ENCODE measurements at regions not wholly inside any gene's neighbourhood (a gene's known extent, or its start where the extent isn't known, plus 50 kb on each side); places are given as distances from the start of the nearest gene placed in this dataset.

DNA sequence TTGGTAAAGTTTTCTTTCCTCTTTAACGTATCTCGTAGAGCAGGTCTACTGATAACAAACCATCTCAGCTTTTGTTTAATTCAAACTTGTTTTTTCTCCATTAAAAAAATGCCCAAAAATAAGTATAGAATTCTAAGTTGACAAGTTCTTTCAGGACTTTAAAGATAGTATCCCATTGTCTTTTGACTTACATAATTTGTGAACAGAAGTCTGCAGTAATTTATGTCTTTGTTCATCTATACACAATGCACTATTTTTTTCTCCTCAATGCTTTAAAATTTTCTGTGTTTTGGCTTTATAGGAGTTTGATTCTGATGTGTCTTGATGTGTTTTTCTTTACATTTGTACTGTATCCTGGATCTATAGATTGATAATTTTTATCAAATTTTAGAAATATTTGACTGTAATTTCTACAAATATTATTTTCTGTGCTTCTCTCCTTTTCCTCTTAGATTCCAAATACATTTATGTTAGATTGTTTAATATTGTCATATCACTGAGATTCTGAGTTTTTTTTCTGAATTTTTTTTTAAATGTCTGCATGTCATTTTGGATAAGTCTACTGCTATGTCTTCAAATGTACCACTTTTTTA lies 143.3 kb downstream of the FTCDNL1 start:
- peaks cover 8% of the 10 kb centered on the region for H3K9me3 ChIP-seq

DNA sequence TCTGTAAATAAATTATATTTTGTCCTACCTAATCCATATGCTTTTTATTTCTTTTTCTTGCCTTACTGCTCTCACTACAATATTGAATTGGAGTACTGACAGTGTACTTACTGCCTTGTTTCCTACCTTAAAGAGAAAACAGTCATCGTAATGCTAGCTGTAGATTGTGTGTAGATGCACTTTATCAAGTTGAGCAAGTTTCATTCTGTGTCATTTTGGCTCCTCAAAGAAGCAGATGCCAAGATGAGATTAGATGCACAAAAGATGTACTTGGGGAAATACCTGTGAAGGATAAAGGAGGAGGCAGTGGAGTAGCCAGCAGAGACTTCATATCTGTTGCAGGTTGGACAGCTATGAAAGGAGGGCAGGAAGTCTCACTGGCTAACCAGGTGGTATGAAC lies 145.5 kb downstream of the FTCDNL1 start:
- DNase-seq: no peak
- Mint-ChIP-seq H3K27ac (ENCODE audit: unreplicated experiment) (no peak overlapping the region), H3K36me3 (ENCODE audit: insufficient read depth, unreplicated experiment) (no peaks in the 10 kb centered on the region), H3K4me3 (ENCODE audit: unreplicated experiment) (no peak overlapping the region), H3K9me3 (ENCODE audit: unreplicated experiment) (peaks cover 24% of the 10 kb centered on the region), H3K4me1 (ENCODE audit: low read depth, unreplicated experiment) (peaks cover 12% of the 10 kb centered on the region), H3K27me3 (ENCODE audit: insufficient read depth, unreplicated experiment) (no peaks in the 10 kb centered on the region)
- ChIA-PET CTCF (interaction anchor here (2.5 kb wide), 1 partner anchor 34 kb away, joined by 25 read pairs; no protein-coding TSS in a partner anchor), POLR2A (no interaction called here)
- Histone ChIP-seq H3K36me3 (ENCODE audit: control insufficient read depth, insufficient read depth, low read length) (no peaks in the 10 kb centered on the region), H3K27me3 (replicated peaks; ENCODE audit: control insufficient read depth, insufficient read depth, low read length) (no peaks in the 10 kb centered on the region), H3K9me3 (peaks cover 8% of the 10 kb centered on the region), H3K4me1 (no peaks in the 10 kb centered on the region), H3K4me3 (ENCODE audit: low read depth, low read length) (no peak overlapping the region)
- intact Hi-C loops (cut with micrococcal nuclease; ENCODE audit: unreplicated experiment): no loop called here
- TF ChIP-seq, protein P1, sequence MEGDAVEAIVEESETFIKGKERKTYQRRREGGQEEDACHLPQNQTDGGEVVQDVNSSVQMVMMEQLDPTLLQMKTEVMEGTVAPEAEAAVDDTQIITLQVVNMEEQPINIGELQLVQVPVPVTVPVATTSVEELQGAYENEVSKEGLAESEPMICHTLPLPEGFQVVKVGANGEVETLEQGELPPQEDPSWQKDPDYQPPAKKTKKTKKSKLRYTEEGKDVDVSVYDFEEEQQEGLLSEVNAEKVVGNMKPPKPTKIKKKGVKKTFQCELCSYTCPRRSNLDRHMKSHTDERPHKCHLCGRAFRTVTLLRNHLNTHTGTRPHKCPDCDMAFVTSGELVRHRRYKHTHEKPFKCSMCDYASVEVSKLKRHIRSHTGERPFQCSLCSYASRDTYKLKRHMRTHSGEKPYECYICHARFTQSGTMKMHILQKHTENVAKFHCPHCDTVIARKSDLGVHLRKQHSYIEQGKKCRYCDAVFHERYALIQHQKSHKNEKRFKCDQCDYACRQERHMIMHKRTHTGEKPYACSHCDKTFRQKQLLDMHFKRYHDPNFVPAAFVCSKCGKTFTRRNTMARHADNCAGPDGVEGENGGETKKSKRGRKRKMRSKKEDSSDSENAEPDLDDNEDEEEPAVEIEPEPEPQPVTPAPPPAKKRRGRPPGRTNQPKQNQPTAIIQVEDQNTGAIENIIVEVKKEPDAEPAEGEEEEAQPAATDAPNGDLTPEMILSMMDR (IDR thresholded peaks at IDR 0.05; ENCODE audit: insufficient read depth in 1 of 2, low read depth in 1 of 2, low read length in 1 of 2, severe bottlenecking in 1 of 2, unreplicated experiment in 1 of 2): no peak
- BruUV-seq (replicated peaks): no TSS peak

More for the DNA sequence above, 143.3 kb downstream of the FTCDNL1 start:
- H3K27ac Mint-ChIP-seq (ENCODE audit: unreplicated experiment): no peak overlapping the region
- Histone ChIP-seq H3K4me1 (no peaks in the 10 kb centered on the region), H3K4me3 (ENCODE audit: low read depth, low read length) (no peak overlapping the region), H3K36me3 (ENCODE audit: control insufficient read depth, insufficient read depth, low read length) (no peaks in the 10 kb centered on the region), H3K27me3 (replicated peaks; ENCODE audit: control insufficient read depth, insufficient read depth, low read length) (no peaks in the 10 kb centered on the region)
- POLR2A ChIA-PET: no interaction called here
- H3K27me3 Mint-ChIP-seq (ENCODE audit: insufficient read depth, unreplicated experiment): peaks cover 3% of the 10 kb centered on the region
- DNase-seq: no peak
- no peak overlapping the region for H3K4me3 Mint-ChIP-seq (ENCODE audit: unreplicated experiment)
- intact Hi-C loops (cut with micrococcal nuclease; ENCODE audit: unreplicated experiment): no loop called here
- H3K36me3 Mint-ChIP-seq (ENCODE audit: insufficient read depth, unreplicated experiment): no peaks in the 10 kb centered on the region
- peaks cover 24% of the 10 kb centered on the region for H3K9me3 Mint-ChIP-seq (ENCODE audit: unreplicated experiment)
- no TSS peak for BruUV-seq (replicated peaks)
- CTCF ChIA-PET: no interaction called here
- peaks cover 12% of the 10 kb centered on the region for H3K4me1 Mint-ChIP-seq (ENCODE audit: low read depth, unreplicated experiment)
- TF ChIP-seq, protein P1 (IDR thresholded peaks at IDR 0.05; ENCODE audit: insufficient read depth in 1 of 2, low read depth in 1 of 2, low read length in 1 of 2, severe bottlenecking in 1 of 2, unreplicated experiment in 1 of 2): no peak

DNA sequence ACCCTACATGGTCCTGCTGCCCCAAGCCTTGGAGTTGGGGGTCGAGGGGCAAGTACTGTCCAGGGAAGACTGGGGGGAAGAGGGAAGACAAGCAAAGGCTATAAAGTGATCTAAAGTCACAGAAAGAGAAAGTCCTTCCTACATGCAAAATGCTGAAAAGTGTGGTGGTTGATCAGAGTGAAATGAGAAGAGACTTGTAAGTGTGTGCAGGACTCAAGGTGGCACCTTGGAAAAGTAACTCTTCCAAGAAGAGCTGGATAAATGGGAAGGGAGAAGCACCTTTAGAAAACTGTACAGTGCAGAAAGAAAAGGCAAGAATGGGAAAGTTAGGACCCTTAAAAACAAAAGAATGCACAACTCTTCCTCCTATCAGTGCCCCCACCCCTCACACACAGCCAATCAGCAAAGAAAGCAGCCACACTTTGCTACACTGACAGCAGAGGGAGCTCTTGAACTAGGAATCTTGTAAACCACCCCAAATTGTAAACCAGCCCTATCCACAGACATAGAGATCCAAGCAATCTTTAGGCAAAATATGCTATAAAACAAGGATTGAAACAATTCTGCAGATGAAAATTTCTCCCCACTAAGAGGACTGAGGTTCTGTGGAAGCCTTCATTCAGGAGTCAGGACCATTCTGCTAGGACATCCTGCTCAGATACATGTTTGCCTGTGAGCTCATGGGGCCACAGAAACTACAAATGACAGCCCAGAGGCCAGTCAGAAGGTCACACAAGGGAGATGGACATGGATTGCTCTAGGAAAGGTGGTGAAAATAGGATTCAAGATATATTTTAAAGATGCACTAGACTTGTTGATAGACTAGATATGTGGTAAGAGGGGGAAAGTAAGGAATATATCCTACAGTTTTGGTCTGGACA lies 146.4 kb downstream of the FTCDNL1 start:
- H3K4me3 Mint-ChIP-seq (ENCODE audit: unreplicated experiment): no peak overlapping the region
- Histone ChIP-seq H3K9me3 (peaks cover 8% of the 10 kb centered on the region), H3K27me3 (replicated peaks; ENCODE audit: control insufficient read depth, insufficient read depth, low read length) (no peaks in the 10 kb centered on the region), H3K36me3 (ENCODE audit: control insufficient read depth, insufficient read depth, low read length) (no peaks in the 10 kb centered on the region), H3K4me3 (ENCODE audit: low read depth, low read length) (no peak overlapping the region), H3K4me1 (no peaks in the 10 kb centered on the region)
- H3K36me3 Mint-ChIP-seq (ENCODE audit: insufficient read depth, unreplicated experiment): no peaks in the 10 kb centered on the region
- no peak overlapping the region for H3K27ac Mint-ChIP-seq (ENCODE audit: unreplicated experiment)
- ChIA-PET POLR2A (no interaction called here), CTCF (interaction anchor here (1.0 to 2.5 kb wide), 4 partner anchors 32 to 236 kb away, joined by 3 to 25 read pairs (median 8); no protein-coding TSS in a partner anchor)
- H3K9me3 Mint-ChIP-seq (ENCODE audit: unreplicated experiment): peaks cover 21% of the 10 kb centered on the region
- DNase-seq: peak; percentile 38 to 69
- no TSS peak for BruUV-seq (replicated peaks)
- intact Hi-C loops (cut with micrococcal nuclease; ENCODE audit: unreplicated experiment): loop anchor here (1.0 kb wide), 4 partner anchors 35 to 236 kb away; no protein-coding TSS in a partner anchor
- TF ChIP-seq, protein P1 (IDR thresholded peaks at IDR 0.05; ENCODE audit: insufficient read depth in 1 of 2, low read depth in 1 of 2, low read length in 1 of 2, severe bottlenecking in 1 of 2, unreplicated experiment in 1 of 2): peak; percentile 85 to 93
- no peaks in the 10 kb centered on the region for H3K27me3 Mint-ChIP-seq (ENCODE audit: insufficient read depth, unreplicated experiment)
- peaks cover 12% of the 10 kb centered on the region for H3K4me1 Mint-ChIP-seq (ENCODE audit: low read depth, unreplicated experiment)

Data from Caco-2 (cell line).